WTC11 (cell line): ENCODE measurements at regions not wholly inside any gene's neighbourhood (a gene's known extent, or its start where the extent isn't known, plus 50 kb on each side); places are given as distances from the start of the nearest gene placed in this dataset.

ENCODE experiments used
- IRF2 ChIP-seq: sonication (generic); formaldehyde crosslinking; IDR thresholded peaks from 2 replicates; pipeline ENCODE4 v1.8.0; 2022; ENCODE audit warnings: low read depth, missing genetic modification reagents, borderline replicate concordance
- NR2C2 ChIP-seq: sonication (generic); formaldehyde crosslinking; IDR thresholded peaks from 2 replicates; pipeline ENCODE4 v1.8.0; 2022; ENCODE audit warnings: mild to moderate bottlenecking, missing genetic modification reagents
- TCF7 ChIP-seq: sonication (generic); formaldehyde crosslinking; IDR thresholded peaks from 2 replicates; pipeline ENCODE4 v1.8.0; 2022; ENCODE audit warnings: mild to moderate bottlenecking, low read depth, missing genetic modification reagents, moderate library complexity
- TF ChIP-seq, protein P1 (sequence below): fragments of 200-600 bp; IDR thresholded peaks from 2 replicates; pipeline ENCODE4 v1.8.0; 2022; ENCODE audit warnings: antibody characterized with exemption

DNA sequence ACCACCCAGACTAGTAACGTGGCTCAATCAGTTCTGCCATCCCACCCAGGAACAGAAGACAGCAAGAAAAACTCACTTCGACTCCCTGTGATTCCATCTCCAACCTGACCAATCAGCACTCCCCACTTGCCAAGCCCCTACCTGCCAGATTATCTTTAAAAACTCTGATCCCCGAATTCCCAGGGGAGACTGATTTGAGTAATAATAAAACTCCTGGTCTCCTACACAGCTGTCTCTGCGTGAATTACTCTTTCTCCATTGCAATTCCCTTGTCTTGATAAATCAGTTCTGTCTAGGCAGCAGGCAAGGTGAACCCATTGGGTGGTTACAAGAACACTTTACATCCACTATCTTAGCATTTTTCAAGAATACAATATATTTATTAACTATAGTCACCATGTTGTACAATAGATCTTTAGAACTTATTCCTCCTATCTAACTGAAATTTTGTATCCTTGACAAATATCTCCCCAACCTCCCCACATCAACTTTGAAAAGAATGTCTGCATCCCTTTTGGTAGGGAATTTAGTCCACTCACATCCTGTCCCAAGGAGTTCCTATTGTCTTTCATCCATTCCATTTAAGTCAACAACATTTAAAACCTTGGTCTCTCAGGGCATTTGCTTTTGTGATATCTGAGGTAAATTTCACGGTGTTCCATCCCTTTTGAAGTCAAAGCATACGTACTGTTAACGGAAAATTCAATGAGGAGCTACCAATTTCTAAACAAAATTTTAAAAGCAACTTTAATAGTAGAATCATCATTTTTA, 163.7 kb downstream of the MACC1 start:
- TF ChIP-seq TCF7 (CRISPR knock-in tag) (no peak), IRF2 (CRISPR knock-in tag) (no peak), NR2C2 (CRISPR knock-in tag) (no peak)
- TF ChIP-seq, protein P1, sequence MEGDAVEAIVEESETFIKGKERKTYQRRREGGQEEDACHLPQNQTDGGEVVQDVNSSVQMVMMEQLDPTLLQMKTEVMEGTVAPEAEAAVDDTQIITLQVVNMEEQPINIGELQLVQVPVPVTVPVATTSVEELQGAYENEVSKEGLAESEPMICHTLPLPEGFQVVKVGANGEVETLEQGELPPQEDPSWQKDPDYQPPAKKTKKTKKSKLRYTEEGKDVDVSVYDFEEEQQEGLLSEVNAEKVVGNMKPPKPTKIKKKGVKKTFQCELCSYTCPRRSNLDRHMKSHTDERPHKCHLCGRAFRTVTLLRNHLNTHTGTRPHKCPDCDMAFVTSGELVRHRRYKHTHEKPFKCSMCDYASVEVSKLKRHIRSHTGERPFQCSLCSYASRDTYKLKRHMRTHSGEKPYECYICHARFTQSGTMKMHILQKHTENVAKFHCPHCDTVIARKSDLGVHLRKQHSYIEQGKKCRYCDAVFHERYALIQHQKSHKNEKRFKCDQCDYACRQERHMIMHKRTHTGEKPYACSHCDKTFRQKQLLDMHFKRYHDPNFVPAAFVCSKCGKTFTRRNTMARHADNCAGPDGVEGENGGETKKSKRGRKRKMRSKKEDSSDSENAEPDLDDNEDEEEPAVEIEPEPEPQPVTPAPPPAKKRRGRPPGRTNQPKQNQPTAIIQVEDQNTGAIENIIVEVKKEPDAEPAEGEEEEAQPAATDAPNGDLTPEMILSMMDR: no peak
